GM06990 (cell line): ENCODE measurements at regions not wholly inside any gene's neighbourhood (a gene's known extent, or its start where the extent isn't known, plus 50 kb on each side); places are given as distances from the start of the nearest gene placed in this dataset.

ENCODE experiments used
- DNase-seq: peaks from one replicate; pipeline ENCODE4 v3.0.0-alpha.2; 2011; ENCODE audit not compliant: insufficient read length; ENCODE audit errors: extremely low read depth
- H3K27me3 ChIP-seq: replicated peaks from 2 replicates; pipeline ENCODE4 v1.6.0; 2011; ENCODE audit warnings: low read length; ENCODE audit not compliant: control insufficient read depth, insufficient read depth
- H3K36me3 ChIP-seq: 2 replicates; pipeline ENCODE4 v1.5.1; 2011; ENCODE audit warnings: low read length; ENCODE audit not compliant: control insufficient read depth, insufficient read depth
- H3K4me3 ChIP-seq: replicated peaks from 2 replicates; pipeline ENCODE4 v1.5.1; 2011; ENCODE audit warnings: low read depth, mild to moderate bottlenecking, control low read depth, low read length
- CTCF ChIP-seq: IDR thresholded peaks from 2 replicates; pipeline ENCODE4 v1.5.1; 2011; ENCODE audit warnings: low read length, control low read depth, mild to moderate bottlenecking, inconsistent platforms; ENCODE audit not compliant: insufficient read depth, poor library complexity, severe bottlenecking

DNA sequence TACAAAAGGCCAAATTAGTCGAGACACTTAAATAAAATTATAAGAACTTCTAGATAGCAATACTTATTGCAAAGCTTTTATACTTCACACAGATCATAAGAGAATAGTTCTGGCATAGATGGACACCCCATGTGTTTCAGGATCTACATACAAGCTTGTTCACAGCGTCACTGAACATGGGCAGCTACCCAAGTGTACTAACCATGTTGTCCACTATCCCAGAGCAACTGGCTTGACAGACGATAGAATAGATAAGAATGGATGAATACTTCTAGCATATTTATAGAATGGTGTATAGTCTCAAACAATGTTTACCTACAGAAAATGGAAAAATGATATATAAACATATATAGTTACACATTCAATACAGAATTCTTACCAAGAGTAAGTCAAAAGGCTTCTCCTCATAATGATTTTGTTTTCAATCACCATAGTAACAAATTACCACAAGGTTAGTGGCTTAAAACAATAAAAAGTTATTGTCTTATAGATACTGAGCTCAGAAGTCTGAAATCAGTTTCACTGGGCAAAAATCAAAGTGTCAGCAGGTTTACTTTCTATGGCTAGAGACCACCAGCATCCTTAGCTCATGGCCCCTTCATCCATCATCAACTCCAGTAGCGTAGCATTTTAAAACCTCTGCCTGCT is 446.7 kb downstream of the DMRTA1 start:
- H3K4me3 ChIP-seq: no peak overlapping the region
- no peaks in the 10 kb centered on the region for H3K36me3 ChIP-seq
- DNase-seq: no peak
- H3K27me3 ChIP-seq: no peaks in the 10 kb centered on the region
- TF ChIP-seq CTCF: no peak

DNA sequence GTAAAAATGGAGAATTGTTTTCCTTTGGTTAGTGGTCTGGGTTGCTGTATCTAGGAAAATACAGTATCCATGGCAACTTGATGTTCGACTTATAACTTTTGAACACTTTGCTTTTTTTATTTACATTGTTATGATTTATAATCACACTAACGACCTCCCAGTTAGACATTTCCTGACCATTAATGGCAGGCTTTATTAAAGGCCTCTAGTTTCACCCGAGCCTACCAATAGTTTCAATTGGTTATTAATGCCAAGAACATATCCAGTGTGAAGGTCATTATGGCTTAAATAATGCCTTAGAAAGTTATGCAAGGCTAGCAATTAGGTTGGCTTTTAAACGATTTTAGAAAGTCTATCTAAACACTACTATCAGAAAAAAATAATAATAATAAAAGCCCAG is 452.0 kb downstream of the DMRTA1 start:
- H3K27me3 ChIP-seq: no peaks in the 10 kb centered on the region
- H3K36me3 ChIP-seq: no peaks in the 10 kb centered on the region
- DNase-seq: no peak
- H3K4me3 ChIP-seq: no peak overlapping the region
- no peak for TF ChIP-seq CTCF

DNA sequence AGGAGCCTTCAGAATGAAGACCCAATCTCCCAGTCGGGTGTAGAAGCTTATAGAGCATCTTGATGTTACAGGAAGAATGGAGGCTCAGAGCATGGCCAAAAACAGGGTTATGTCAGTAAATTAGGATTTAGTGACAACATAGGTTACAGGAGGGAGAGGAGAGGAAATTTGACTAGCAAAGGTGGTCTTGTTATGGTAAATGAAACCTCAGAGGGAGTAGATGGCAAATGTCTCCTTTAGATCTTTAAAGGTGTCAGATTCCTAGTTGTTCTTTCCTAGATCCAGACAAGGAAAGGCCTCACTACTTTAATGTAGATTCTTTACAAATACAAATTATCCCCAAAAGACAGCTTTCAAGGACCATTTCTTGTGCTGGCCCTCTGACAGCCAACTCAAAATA is 465.0 kb downstream of the DMRTA1 start:
- H3K36me3 ChIP-seq: no peaks in the 10 kb centered on the region
- no peak overlapping the region for H3K4me3 ChIP-seq
- no peaks in the 10 kb centered on the region for H3K27me3 ChIP-seq
- no peak for TF ChIP-seq CTCF
- no peak for DNase-seq

- Histone ChIP-seq H3K4me3 (no peak overlapping the region), H3K27me3 (no peaks in the 10 kb centered on the region), H3K36me3 (no peaks in the 10 kb centered on the region)
- no peak for DNase-seq
- TF ChIP-seq CTCF: no peak
Measured at GRCh38 chr9:22913026-22913425, 466.4 kb downstream of the DMRTA1 start.

GRCh38 chr9:22913518-22913917 is 466.9 kb downstream of the DMRTA1 start:
- Histone ChIP-seq H3K36me3 (no peaks in the 10 kb centered on the region), H3K27me3 (no peaks in the 10 kb centered on the region), H3K4me3 (no peak overlapping the region)
- no peak for TF ChIP-seq CTCF
- DNase-seq: no peak

- Histone ChIP-seq H3K4me3 (no peak overlapping the region), H3K27me3 (no peaks in the 10 kb centered on the region), H3K36me3 (no peaks in the 10 kb centered on the region)
- no peak for TF ChIP-seq CTCF
- no peak for DNase-seq
Measured at GRCh38 chr9:22916148-22916547, 469.5 kb downstream of the DMRTA1 start.
